ENCODE measurements at regions not wholly inside any gene's neighbourhood (a gene's known extent, or its start where the extent isn't known, plus 50 kb on each side); places are given as distances from the start of the nearest gene placed in this dataset.

DNA sequence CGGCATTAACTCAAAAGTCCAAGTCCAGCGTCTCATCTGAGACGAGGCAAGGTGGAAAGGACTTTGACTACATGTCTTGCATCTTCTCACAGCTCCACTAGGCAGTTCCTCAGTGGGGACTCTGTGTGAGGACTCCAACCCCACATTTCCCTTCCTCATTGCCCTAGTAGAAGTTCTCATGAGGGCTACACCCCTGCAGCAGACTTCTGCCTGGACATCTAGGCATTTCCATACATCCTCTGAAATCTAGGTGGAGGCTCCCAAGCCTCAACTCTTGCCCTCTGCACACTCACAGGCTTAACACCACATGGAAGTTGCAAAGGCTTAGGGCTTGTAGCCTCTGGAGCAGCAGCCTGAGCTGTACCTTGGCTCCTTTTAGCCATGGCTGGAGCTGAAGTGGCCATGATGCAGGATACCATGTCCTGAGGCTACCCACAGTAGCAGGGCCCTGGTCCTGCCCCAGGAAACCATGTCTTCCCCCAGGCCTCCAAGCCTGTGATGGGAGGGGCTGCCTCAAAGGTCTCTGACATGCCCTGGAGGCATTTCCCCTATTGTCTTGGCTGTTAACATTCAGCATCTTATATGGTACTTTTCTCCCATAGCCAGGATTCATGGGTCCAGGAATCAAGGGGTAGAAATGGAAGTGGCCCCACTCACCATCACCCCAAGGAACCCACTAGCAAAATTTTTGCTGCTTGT is 194.6 kb upstream of the KCNG1 start:
- no peak for DNase-seq

DNA sequence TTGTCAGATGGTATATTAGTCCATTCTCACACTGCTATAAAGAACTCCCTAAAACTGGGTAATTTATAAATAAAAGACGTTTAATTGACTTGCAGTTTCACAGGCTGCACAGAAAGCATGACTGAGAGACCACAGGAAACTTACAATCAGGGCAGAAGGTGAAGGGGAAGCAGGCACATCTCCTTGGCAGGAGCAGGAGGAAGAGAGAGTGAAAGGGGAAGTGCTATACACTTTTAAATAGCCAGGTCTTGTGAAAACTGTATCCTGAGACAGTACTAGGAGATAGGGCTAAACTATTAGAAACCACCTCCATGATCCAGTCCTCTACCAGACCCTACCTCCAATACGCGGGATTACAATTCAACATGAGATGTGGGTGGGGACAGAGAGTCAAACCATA is 193.9 kb upstream of the KCNG1 start:
- DNase-seq: no peak

DNA sequence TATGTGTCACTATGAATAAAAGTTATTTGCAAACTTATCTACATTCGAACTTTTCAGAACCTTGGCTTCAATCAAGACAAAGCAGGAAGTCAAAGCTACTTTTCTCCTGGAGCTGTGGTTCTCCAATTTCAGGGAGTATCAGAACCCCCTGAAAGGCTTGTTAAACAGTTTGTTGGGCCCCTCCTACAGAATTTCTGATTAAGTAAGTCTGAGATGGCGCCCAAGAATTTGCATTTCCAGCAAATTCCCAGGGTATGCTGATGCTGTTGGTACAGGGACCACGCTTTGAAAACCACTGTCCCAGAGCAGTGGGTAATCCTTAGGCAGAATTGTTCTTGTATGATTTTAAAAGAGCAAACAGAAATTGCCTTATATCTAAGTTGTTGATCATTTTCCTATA is 189.9 kb upstream of the KCNG1 start:
- DNase-seq: no peak

DNA sequence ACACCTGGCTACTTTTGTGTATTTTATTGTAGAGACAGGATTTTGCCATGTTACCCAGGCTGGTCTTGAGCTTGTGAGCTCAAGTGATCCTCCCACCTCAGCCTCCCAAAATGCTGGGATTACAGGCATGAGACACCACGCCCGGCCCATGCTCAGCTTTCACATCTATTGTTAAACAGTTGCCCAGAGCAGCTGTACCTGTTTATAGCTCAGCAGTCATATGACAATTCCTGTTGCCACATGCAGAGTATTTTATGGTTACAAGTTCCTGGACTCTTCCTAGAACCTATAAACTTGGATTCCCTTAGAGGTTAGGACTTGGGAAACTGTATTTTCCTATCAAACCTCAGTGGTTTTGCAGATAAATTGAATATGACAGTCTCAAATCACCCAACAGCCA is 188.3 kb upstream of the KCNG1 start:
- peak; percentile 20 for DNase-seq

DNA sequence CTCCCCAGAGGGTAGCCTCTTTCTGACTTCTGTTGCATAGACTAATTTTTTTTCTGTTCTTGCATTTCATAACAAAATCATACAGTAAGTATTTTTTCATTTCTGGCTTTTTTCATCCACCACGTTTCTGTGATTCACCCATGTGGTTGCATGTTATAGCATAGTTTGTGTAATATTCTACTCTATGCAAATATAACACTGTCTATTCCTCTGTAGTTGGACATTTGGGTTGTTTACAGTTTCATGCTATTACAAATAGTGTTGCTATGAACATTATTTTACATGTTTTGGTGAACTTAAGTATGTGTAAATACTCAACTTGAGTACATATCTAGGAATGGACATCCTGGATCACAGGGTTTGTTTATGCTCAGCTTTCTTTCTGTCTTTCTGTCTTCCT is 187.2 kb upstream of the KCNG1 start:
- no peak for DNase-seq

DNA sequence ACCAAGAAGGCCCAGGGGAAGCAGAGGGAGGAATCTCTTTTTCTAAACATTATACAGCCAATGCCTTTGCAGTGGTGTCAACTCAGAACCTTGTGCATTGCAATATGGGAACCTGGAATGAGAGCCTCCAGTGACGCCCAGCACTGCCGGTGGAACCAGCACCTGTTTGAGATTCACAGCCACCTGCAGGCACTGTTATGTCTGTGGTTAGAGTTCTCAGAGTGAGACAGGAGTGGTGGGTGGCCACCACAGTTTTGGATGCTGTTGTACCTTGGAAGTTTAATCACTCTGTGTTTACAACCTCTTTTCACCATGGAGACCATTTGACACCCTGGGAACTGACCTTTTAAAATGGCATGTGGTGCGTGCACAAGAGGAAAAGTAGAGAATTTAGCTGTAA is 185.3 kb upstream of the KCNG1 start:
- no peak for DNase-seq

DNA sequence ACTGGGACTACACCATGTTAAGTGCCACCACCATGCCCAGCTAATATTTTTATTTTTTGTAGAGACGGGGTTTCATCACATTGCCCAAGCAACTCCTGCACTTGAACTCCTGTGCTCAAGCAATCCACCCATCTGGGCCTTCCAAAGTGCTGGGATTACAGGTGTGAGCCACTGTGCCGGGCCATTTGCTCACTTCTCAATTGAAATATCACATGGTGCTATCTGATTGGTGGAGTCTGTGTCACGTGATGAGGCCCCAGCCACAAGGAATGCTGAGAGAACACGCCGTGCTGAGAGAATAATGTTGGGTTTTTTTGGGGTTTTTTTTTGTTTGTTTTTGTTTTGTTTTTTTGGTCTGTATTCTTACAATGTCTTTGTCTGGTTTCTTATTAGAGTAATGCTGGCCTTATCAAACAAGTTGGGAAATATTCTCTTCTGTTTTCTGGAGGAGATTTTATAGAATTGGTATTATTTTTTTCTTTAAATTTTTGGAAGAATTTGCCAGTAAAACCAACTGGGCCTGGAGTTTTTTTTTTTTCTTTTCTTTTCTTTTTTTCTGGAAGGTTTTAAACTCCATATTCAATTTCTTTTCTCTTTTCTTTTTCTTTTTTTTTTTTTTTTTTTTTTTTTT is 183.2 kb upstream of the KCNG1 start:
- no peak for DNase-seq

DNA sequence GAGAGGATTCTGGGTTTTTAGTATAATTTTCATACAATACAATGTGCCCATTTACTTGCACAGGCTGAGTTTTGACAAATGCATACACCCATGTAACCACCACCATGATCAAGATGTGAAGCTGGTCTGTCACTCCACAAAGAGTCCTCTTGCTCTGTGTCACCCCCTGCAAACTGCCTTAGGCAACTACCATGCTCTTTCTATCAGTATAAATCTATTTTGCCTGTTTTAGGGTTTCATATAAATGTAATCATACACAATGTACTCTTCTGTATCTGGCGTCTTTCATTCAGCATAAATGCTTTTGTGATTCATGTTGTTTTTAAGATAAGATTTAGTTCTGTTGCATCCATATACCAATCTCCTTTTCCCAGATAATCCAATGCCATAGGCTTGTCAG is 181.9 kb upstream of the KCNG1 start:
- no peak for DNase-seq

DNA sequence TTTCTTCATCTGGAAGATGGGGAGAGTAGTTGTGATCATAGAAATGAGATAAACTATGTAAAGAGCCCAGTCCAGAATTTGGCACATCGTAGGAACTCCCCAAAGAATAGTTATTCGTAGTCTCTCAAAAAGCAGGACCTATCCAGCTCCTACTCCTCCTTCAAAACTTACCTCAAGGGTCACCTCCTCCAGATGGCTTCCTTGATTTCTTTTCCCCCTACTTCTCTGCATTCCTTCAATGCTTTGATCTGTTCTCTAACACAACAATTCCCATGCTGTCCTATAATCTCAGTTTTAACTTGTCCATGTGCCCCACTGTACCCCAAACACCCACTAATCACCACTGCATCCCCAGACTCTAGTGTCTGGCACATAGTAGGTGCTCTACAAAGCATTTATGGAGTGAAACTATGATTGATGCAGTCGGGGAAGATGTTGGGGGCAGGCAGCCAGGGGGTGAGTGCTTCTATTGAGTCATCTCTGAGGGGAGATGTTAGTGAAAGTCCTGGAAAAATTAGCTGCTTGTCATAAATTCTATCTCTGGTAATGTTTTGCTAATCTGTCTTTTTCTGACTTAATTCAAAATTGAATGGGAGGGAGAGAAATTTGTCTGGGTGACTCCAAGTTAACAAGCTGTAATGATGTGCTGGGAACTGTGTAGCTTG is 181.3 kb upstream of the KCNG1 start:
- no peak for DNase-seq

DNA sequence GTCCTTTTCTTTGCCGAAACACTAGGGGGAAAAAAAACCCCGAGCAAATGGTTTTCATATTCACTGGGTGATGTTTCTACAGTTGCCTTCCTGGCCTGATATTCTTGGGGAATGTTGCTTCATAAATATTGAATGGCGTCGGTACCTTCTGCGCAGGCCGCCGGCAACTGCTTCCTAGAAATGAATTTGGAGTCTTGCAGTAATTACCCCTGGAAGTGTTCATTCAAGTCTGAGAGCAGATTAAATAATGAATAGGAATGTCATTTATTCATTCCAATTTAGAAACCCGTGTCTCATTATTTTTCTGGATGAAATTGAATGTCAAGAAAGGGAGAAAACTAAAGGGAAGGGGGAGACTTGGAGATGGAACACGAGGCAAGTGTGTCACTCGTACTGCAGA is 179.4 kb upstream of the KCNG1 start:
- DNase-seq: no peak

DNA sequence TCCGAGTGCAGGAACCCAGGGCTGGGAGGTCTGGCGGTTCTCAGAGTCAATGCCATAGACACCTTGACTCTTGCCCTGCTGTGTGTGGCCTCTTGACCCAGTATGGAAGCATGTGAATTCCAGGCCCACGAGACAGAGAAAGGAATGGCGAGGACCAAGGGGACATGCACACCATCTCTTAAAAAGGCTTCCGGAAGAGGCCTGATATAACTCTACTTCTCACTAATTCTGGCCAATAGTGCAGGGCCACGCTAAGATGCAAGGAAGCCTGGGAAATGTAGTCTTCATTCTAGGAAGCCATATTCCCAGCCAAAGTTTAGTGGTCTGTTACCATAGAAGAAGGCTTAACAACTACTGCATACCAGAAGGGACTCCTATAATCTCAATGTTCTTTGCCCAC is 177.0 kb upstream of the KCNG1 start:
- DNase-seq: no peak

DNA sequence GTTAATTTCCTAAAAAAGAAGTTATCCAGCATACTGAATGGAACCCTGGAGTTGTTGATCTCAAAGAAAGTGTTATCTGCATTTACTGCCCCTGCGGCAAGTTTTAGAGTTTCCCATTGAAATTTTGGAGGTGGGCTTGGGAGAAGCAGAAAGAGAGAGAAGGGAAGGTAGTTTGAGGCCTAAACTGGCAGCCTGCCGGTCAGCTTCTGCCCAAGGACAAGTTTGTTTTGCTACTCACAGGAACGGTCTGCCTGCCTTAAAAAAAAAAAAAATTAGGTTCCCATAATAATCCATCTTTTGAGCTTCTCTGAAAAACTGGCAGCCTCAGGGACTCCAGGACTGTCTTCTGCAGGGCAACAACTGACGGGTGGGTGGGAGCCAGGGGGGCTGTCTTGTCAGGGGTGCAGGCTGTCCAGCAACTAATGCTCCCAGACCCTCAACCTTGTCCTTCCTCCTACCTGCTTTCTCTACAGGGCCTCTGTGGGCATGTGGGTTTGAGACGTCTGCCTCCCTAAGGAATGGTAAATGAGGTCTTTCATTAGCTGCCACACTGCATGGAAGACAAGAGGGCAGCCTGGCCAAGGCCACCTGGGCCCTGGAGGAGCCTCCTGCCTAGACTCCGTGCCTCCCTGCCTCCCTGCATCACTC is 176.1 kb upstream of the KCNG1 start:
- DNase-seq: no peak

DNA sequence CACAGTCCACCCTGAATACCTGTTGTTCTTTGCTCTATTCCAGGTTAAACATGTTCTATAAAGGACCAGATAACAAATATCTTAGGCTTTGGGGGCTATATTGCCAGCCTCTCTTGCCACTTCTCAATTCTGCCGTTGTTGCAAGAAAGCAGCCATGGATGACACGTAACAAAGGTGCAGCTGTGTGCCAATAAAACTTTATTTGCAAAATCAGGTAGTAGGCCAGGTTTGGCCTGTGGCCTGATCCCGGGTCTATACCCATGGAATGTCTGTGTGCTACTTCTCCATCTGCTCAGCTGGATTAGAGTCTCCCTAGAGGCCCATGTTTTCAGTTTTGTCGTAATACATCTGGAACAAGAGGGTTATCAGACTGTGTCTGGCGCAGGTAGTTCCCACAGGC is 175.3 kb upstream of the KCNG1 start:
- DNase-seq: no peak

DNA sequence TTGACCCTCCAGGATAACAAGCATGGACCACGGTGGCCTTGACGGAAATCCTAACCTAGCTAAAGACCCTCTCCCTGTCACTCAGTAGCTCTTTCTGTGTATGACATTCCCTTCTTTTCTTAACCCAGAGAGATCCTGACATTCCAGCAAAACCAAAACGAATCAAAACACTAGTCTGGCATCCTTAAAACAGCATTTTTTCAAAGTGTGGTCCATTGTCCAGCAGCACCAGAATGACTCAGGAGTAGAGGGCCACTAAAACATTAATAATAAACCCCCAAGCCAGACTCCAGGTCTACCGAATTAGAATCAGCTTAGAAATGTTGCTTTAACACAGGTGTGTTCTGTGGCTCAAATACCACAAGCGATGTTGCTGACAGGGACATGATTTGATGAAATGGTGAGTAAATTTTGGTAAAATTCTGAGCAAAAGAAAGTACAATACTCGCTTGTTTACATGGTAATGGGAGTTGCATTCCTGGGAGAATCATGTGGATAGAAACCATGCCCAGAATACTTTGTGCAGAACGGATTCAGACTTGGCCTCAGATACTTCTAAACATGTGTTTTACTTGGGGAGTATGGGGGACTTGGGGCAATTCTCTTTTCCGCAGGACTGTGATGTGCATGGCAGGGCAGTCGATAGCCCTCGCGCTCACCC is 174.2 kb upstream of the KCNG1 start:
- DNase-seq: no peak

DNA sequence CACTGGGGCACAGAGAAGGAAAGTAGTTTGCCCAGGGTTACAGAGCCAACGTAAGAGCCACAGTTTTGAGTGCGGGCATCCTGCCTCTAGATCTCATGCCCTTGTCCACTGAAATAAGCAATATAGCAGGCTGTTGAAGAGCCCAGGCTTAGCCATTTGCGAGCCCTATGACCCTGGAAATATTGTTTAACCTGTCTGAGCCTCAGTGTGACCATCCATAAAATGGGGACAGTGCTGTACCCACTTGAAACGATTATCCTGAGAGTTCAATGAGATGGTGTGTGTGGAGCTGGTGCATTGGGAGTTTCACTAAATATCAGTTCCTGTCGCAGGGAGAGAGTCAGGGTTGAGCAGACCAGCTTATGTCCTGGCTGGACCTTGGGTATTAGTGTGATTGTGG is 173.1 kb upstream of the KCNG1 start:
- no peak for DNase-seq

DNA sequence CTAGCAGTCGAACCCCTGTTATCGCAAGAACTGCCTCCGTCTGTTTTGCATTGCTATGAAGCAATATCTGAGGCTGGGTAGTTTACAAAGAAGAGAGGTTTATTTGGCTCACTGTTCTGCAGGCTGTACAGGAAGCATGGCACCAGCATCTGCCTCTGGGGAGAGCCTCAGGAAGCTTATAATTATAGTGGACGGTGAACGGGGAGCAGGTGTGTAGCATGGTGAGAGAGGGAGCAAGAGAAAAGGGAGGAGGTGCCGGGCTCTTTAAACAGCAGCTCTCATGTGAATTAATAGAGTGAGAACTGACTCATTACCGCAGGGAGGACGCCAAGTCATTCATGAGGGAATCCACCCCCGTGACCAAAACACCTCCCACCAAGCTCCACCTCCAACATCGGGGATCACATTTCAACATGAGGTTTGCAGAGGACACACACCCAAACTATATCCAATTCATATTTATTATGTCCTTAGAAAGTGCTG is 172.6 kb upstream of the KCNG1 start:
- no peak for DNase-seq

DNA sequence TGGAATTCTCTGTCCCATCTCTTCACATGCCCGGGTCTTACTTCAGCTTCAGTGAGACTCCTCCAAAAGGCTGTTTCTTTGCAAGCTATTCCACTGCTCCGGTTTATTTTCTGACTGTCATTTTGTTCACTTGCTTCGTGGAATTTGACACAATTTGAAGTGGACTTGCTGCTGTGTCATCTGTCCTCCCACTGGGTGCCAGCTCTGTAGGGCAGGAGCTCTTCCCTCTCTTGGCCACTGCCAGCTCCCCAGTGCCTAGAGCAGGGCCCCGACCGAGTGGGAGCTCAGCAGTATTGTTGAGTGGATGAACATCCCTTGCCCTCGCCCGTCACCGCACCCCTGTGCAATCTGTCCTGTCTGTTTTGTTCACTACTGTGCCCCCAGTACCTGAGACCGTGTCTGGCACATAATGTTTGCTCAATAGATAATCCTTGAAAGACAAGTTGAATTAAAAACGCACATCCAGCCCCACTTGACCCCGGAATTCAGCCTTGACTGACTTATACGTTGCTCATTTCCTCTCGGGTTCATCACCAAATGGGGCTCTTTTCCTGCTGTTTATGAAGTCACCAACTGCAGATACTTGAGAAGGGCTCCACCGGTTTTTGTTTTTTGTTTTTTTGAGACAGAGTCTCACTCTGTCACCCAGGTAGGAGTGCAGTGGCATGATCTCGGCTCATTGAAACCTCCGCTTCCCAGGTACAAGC is 170.3 kb upstream of the KCNG1 start:
- DNase-seq: no peak

DNA sequence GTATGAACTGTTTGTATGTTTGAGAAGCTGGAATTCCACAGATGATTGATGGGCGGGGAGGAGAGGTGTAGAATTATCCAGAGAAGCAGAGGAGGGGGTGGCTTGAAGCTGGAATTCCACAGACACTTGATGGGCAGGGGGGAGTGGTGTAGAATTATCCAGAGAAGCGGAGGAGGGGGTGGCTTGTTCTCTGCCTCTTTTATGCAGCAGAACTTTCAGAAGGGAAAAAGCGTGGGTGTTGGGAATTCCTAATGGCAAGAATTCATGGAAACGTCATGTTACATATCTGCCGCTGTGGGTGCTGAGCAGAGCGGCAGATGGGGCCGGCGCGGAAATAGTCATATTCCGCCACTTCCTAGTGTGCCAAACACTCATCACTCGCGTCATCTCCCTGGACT is 167.9 kb upstream of the KCNG1 start:
- DNase-seq: no peak

DNA sequence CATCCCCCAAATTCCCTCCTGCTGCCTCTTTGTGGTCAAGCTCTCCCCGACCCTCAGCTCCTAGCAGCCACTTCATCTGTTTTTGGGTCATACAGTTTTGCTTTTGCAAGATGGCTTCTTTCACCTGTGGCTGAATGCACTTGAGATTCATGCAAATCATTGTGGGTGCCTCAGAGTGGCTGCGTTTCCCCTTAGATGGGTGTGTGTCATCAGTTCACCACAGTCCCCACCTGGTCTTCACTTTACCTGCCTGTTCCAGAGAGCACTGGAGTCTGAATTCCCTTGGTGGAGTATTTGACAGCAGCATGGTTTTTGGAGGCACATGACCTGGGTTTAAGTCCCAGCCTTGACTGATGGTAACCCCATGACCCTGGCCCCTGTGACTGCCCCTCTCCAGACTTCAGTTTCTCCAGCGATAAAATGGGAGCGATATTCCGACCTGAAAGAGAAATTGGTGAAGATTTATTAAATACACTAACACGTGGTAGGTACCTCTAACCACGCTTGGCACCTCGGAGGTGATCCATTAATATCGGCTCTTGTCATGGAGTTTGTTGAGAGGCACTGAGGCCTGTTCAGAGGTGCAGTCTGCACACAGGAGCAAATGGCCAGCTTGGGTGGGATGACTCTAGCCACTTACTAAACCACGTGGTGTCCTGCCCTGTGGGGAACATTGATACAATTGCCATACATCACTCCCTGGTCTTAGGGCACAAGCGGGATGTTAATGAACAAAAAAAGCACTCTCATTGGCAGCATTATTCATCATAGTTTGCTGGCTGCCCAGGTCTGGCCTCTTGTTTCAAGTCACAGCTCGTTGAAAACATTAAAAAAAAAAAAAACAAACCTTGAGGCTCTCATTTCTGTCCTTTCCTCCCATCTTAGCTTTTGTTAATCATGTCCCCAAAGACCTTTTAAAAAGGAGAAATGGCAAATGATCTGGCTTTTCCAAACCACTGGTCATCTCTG is 167.2 kb upstream of the KCNG1 start:
- no peak for DNase-seq

DNA sequence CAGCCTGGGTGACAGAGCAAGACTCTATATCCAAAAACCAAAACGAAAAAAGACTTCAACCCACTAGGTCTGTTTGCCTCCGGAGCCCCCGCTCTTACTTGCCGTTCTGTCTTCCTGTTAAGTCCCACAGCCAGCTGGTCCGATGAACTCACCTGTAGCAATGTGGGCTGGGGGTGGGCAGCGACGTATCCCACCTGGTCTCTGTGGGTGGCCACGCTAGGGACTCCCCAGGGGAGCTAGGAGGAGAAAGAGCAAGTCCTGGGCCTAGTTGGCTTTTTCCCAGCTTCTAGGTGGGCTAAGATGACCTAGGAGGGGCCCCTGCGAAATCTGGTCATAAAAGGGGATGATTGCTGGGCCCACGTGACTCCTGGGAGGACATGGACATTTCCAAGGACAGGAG is 166.0 kb upstream of the KCNG1 start:
- DNase-seq: no peak

DNA sequence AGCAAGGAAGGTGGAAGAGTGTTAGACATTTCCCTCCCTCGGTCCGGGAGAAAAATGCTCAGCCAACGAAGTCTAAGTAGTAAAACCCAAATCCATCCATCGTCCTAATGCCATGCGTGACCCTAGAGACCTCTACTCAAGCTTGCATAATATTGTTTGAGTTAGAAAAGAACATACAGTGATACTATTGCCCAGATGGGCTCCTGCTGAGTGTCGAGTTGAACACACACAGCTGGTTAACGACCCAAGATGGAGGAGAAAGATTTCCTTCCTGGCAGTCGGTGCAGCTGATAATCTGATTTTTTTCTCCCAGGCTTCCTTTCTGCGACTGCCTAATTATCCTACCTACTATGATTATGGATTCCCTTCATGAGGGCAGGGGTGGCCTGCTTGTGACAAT is 164.4 kb upstream of the KCNG1 start:
- DNase-seq: no peak

Data from tongue (tissue), 1 donor.